ENCODE measurements at regions not wholly inside any gene's neighbourhood (a gene's known extent, or its start where the extent isn't known, plus 50 kb on each side); places are given as distances from the start of the nearest gene placed in this dataset.

DNA sequence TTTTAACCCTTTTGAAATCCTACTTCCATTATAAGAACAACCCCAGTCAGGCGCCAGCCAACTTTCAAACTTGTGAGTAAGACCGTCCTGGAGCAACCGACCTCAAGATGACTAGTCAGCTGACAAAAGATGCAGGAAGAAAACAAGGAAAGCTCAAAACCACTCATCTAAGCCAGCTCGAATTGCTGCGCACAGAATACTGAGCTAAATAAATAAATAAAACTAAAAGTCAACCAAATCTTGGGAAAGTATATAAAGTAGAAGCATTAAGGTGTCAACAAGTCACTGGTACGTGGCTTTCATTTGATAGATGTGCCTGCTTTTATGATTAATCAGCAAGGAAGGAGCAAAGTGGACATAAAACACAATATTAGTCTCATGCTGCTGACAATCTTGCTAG, 1269.8 kb downstream of the XPNPEP1 start:
- TF ChIP-seq, protein P1, sequence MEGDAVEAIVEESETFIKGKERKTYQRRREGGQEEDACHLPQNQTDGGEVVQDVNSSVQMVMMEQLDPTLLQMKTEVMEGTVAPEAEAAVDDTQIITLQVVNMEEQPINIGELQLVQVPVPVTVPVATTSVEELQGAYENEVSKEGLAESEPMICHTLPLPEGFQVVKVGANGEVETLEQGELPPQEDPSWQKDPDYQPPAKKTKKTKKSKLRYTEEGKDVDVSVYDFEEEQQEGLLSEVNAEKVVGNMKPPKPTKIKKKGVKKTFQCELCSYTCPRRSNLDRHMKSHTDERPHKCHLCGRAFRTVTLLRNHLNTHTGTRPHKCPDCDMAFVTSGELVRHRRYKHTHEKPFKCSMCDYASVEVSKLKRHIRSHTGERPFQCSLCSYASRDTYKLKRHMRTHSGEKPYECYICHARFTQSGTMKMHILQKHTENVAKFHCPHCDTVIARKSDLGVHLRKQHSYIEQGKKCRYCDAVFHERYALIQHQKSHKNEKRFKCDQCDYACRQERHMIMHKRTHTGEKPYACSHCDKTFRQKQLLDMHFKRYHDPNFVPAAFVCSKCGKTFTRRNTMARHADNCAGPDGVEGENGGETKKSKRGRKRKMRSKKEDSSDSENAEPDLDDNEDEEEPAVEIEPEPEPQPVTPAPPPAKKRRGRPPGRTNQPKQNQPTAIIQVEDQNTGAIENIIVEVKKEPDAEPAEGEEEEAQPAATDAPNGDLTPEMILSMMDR (IDR thresholded peaks at IDR 0.05) = no peak
- TF ChIP-seq POLR2A (IDR thresholded peaks at IDR 0.05) = no peak

All from heart left ventricle (tissue), 13 donors.